SK-N-SH (cell line): ENCODE measurements at regions not wholly inside any gene's neighbourhood (a gene's known extent, or its start where the extent isn't known, plus 50 kb on each side); places are given as distances from the start of the nearest gene placed in this dataset.
"Not testable (repeated sequence)": the region's sequence is repeated elsewhere in the genome, so short reads cannot be mapped to it uniquely, and the experiment has no call there.

ENCODE experiments used
- CTCF ChIA-PET: fragments of 300-600, 350-600 bp; formaldehyde crosslinking; extraction: SDS; loops from one replicate; lab custom pipeline; 2021; lab: Yijun Ruan, JAX
- POLR2A ChIA-PET: fragments of 350-600 bp; sonication (Branson Sonifier 250); formaldehyde crosslinking; extraction: SDS; loops from one replicate; lab custom pipeline; 2020; ENCODE audit warnings: antibody characterized with exemption, inconsistent platforms; lab: Yijun Ruan, JAX
- DNase-seq: peaks from one replicate; pipeline ENCODE4 v3.0.0; 2012
- H2AFZ ChIP-seq: fragments of 200-600 bp; sonication (generic); 2 replicates; pipeline ENCODE4 v1.8.1; 2016; ENCODE audit warnings: antibody characterized with exemption, mild to moderate bottlenecking, low read depth
- H3F3A ChIP-seq: fragments of 200-600 bp; sonication (generic); replicated peaks from 2 replicates; pipeline ENCODE3; 2016; ENCODE audit warnings: antibody characterized with exemption, mild to moderate bottlenecking; ENCODE audit not compliant: insufficient read depth
- H3K27ac ChIP-seq, 2 experiments: fragments of 200-500 bp in 1 of 2; fragments of 200-600 bp in 1 of 2; sonication (Bioruptor generic) in 1 of 2; sonication (generic), shearing (Covaris generic) in 1 of 2; 2 replicates each; pipeline versions ENCODE4 v1.5.1 to v1.6.1; 2014 to 2016; ENCODE audit warnings: low read depth in 2 of 2, inconsistent platforms in 1 of 2, low read length in 1 of 2, mild to moderate bottlenecking in 1 of 2, mixed read lengths in 1 of 2
- H3K27me3 ChIP-seq: fragments of 200-600 bp; sonication (generic), shearing (Covaris generic); 2 replicates; pipeline ENCODE4 v1.6.1; 2016; ENCODE audit warnings: mixed run types; ENCODE audit not compliant: insufficient read depth
- H3K36me3 ChIP-seq, 2 experiments: fragments of 200-500 bp in 1 of 2; fragments of 200-600 bp in 1 of 2; sonication (Bioruptor generic) in 1 of 2; sonication (generic) in 1 of 2; replicated peaks in 1 of 2; 2 replicates each; pipeline versions ENCODE3 to v1.5.1; 2014 to 2016; ENCODE audit warnings: low read length in 1 of 2, mild to moderate bottlenecking in 1 of 2; ENCODE audit not compliant: insufficient read depth in 2 of 2, control insufficient read depth in 1 of 2
- H3K4me1 ChIP-seq, 2 experiments: fragments of 200-500 bp in 1 of 2; fragments of 200-600 bp in 1 of 2; sonication (Bioruptor generic) in 1 of 2; sonication (generic), shearing (Covaris generic) in 1 of 2; 2 replicates each; pipeline versions ENCODE4 v1.5.1 to v1.6.1; 2014 to 2016; ENCODE audit warnings: low read depth in 1 of 2, low read length in 1 of 2, mixed run types in 1 of 2; ENCODE audit not compliant: insufficient read depth in 2 of 2, control insufficient read depth in 1 of 2
- H3K4me2 ChIP-seq: fragments of 200-600 bp; sonication (generic), shearing (Covaris generic); 2 replicates; pipeline ENCODE4 v1.6.1; 2017; ENCODE audit warnings: mixed run types
- H3K4me3 ChIP-seq, 2 experiments: fragments of 200-500 bp in 1 of 2; fragments of 200-600 bp in 1 of 2; sonication (Bioruptor generic) in 1 of 2; sonication (generic), shearing (Covaris generic) in 1 of 2; 2 replicates each; pipeline versions ENCODE4 v1.5.1 to v1.8.1; 2014 to 2016; ENCODE audit warnings: low read depth in 2 of 2, inconsistent platforms in 1 of 2, low read length in 1 of 2, mild to moderate bottlenecking in 1 of 2, mixed read lengths in 1 of 2, moderate library complexity in 1 of 2
- H3K79me2 ChIP-seq: fragments of 200-600 bp; sonication (generic); 2 replicates; pipeline ENCODE4 v1.8.1; 2017; ENCODE audit warnings: mild to moderate bottlenecking; ENCODE audit not compliant: insufficient read depth
- H3K9ac ChIP-seq: fragments of 200-600 bp; sonication (generic); 2 replicates; pipeline ENCODE4 v1.6.1; 2017; ENCODE audit warnings: mixed run types
- H3K9me2 ChIP-seq: fragments of 200-600 bp; sonication (generic); 2 replicates; pipeline ENCODE4 v1.6.1; 2017; ENCODE audit warnings: mixed run types
- H3K9me3 ChIP-seq: fragments of 200-600 bp; sonication (generic); 2 replicates; pipeline ENCODE4 v1.6.1; 2017; ENCODE audit warnings: mixed run types, mild to moderate bottlenecking, moderate library complexity
- H4K20me1 ChIP-seq: fragments of 200-600 bp; sonication (generic); 2 replicates; pipeline ENCODE4 v1.6.1; 2017; ENCODE audit warnings: mild to moderate bottlenecking, mixed run types; ENCODE audit not compliant: insufficient read depth
- CHD2 ChIP-seq: fragments of 150-350 bp; IDR thresholded peaks from 2 replicates; pipeline ENCODE4 v1.6.1; 2018; ENCODE audit warnings: low read length; ENCODE audit not compliant: partially characterized antibody
- EP300 ChIP-seq, 2 experiments: IDR thresholded peaks; 2 replicates each; pipeline versions ENCODE4 v1.4.0 to v1.6.1; 2012; ENCODE audit warnings: borderline replicate concordance in 1 of 2, low read depth in 1 of 2, low read length in 1 of 2
- FOXJ3 ChIP-seq: sonication (generic); formaldehyde crosslinking; IDR thresholded peaks from 2 replicates; pipeline ENCODE4 v1.5.1; 2020; ENCODE audit warnings: mild to moderate bottlenecking, missing genetic modification reagents
- FOXM1 ChIP-seq: IDR thresholded peaks from 2 replicates; pipeline ENCODE4 v1.4.0; 2012; ENCODE audit warnings: low read depth, mild to moderate bottlenecking
- GABPA ChIP-seq: IDR thresholded peaks from 2 replicates; pipeline ENCODE4 v1.4.0; 2012; ENCODE audit warnings: low read depth, mild to moderate bottlenecking
- GATA2 ChIP-seq: sonication (generic); formaldehyde crosslinking; IDR thresholded peaks from 2 replicates; pipeline ENCODE4 v1.5.0; 2020; ENCODE audit warnings: mild to moderate bottlenecking, missing genetic modification reagents
- JUND ChIP-seq: IDR thresholded peaks from 2 replicates; pipeline ENCODE4 v1.4.0; 2012
- MAX ChIP-seq: IDR thresholded peaks from 2 replicates; pipeline ENCODE4 v1.4.0; 2012; ENCODE audit warnings: low read depth
- NFIC ChIP-seq: IDR thresholded peaks from 2 replicates; pipeline ENCODE4 v1.4.0; 2012; ENCODE audit warnings: borderline replicate concordance
- RAD21 ChIP-seq: IDR thresholded peaks from 2 replicates; pipeline ENCODE4 v1.6.1; 2012; ENCODE audit warnings: mild to moderate bottlenecking, low read length
- RCOR1 ChIP-seq: fragments of 150-350 bp; IDR thresholded peaks from 2 replicates; pipeline ENCODE4 v1.6.1; 2017; ENCODE audit warnings: antibody characterized with exemption, low read length
- RFX5 ChIP-seq: IDR thresholded peaks from 2 replicates; pipeline ENCODE4 v1.6.1; 2012; ENCODE audit warnings: mild to moderate bottlenecking, improper control_type of control experiment, low read length
- SIN3A ChIP-seq: IDR thresholded peaks from 2 replicates; pipeline ENCODE4 v1.6.1; 2012; ENCODE audit warnings: low read depth, mild to moderate bottlenecking, low read length, moderate library complexity, borderline replicate concordance
- SMC3 ChIP-seq: IDR thresholded peaks from 2 replicates; pipeline ENCODE4 v1.6.1; 2012; ENCODE audit warnings: low read depth, low read length, improper control_type of control experiment
- TAF1 ChIP-seq: IDR thresholded peaks from 2 replicates; pipeline ENCODE4 v1.6.1; 2012; ENCODE audit warnings: low read depth, mild to moderate bottlenecking, low read length, moderate library complexity, borderline replicate concordance
- TCF12 ChIP-seq: IDR thresholded peaks from 2 replicates; pipeline ENCODE4 v1.4.0; 2012
- TEAD4 ChIP-seq: IDR thresholded peaks from 2 replicates; pipeline ENCODE4 v1.4.0; 2012; ENCODE audit warnings: mild to moderate bottlenecking, borderline replicate concordance; ENCODE audit not compliant: insufficient read depth
- USF2 ChIP-seq: fragments of 150-350 bp; IDR thresholded peaks from 2 replicates; pipeline ENCODE4 v1.6.1; 2017; ENCODE audit warnings: antibody characterized with exemption, low read length, low read depth, borderline replicate concordance
- YY1 ChIP-seq: IDR thresholded peaks from 2 replicates; pipeline ENCODE4 v1.4.0; 2012; ENCODE audit warnings: low read depth, mild to moderate bottlenecking
- WGBS: methylation state at CpG from one replicate; pipeline ENCODE4 v1.1.6; 2017; ENCODE audit warnings: low lambda C conversion rate; 5-methylcytosine and 5-hydroxymethylcytosine counted together
- TF ChIP-seq, protein P1 (sequence below): IDR thresholded peaks from 2 replicates; pipeline ENCODE4; 2012
- TF ChIP-seq, protein P2 (sequence below): fragments of 150-350 bp; IDR thresholded peaks from 2 replicates; pipeline ENCODE4 v1.6.1; 2016; ENCODE audit warnings: mild to moderate bottlenecking, low read depth, low read length
- TF ChIP-seq, protein P3 (sequence below): IDR thresholded peaks from 2 replicates; pipeline ENCODE4 v1.4.0; 2012; ENCODE audit warnings: low read depth, borderline replicate concordance

GRCh38 chr9:82883436-82883835 lies 179.5 kb downstream of the RASEF start (continued):
- TF ChIP-seq USF2: no peak
- no peak for TF ChIP-seq RCOR1
- TF ChIP-seq, protein P1, sequence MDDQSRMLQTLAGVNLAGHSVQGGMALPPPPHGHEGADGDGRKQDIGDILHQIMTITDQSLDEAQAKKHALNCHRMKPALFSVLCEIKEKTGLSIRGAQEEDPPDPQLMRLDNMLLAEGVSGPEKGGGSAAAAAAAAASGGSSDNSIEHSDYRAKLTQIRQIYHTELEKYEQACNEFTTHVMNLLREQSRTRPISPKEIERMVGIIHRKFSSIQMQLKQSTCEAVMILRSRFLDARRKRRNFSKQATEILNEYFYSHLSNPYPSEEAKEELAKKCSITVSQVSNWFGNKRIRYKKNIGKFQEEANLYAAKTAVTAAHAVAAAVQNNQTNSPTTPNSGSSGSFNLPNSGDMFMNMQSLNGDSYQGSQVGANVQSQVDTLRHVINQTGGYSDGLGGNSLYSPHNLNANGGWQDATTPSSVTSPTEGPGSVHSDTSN: no peak
- no peak for TF ChIP-seq YY1
- no peak for TF ChIP-seq TCF12
- no peak for TF ChIP-seq SIN3A
- TF ChIP-seq, all 33 proteins: peak for 0

DNA sequence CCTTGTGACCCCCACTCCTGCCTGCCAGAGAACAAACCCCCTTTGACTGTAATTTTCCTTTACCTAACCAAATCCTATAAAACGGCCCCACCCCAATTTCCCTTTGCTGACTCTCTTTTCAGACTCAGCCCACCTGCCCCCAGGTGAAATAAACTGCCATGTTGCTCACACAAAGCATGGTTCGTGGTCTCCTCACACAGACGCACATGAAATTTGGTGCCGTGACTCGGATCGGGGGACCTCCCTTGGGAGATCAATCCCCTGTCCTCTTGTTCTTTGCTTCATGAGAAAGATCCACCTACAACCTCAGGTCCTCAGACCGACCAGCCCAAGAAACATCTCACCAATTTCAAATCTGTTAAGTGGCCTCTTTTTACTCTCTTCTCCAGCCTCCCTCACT lies 179.0 kb downstream of the RASEF start:
- H2AFZ ChIP-seq, H3K4me2 ChIP-seq, H3K36me3 ChIP-seq, H3K4me3 ChIP-seq, H3K27me3 ChIP-seq, H3K9ac ChIP-seq, H4K20me1 ChIP-seq, H3K4me1 ChIP-seq, H3K79me2 ChIP-seq, DNase-seq, POLR2A ChIA-PET, H3K27ac ChIP-seq, H3K9me3 ChIP-seq, H3K9me2 ChIP-seq, H3F3A ChIP-seq, CTCF ChIA-PET: not testable (repeated sequence)
- 73% methylated on average over 7 of the region's 7 CpGs for WGBS

- CTCF ChIA-PET: no interaction called here
- WGBS: 45% methylated on average over 4 of the region's 4 CpGs
- H3K9me3 ChIP-seq: no peaks in the 10 kb centered on the region
- H3K27me3 ChIP-seq: no peaks in the 10 kb centered on the region
- H4K20me1 ChIP-seq: no peaks in the 10 kb centered on the region
- H3K9ac ChIP-seq: no peak overlapping the region
- no peaks in the 10 kb centered on the region for H3K9me2 ChIP-seq
- H3K36me3 ChIP-seq: no peaks in the 10 kb centered on the region
- H2AFZ ChIP-seq: no peak overlapping the region
- no peak for DNase-seq
- H3K27ac ChIP-seq: no peak overlapping the region
- peaks cover 0 to 10% of the 10 kb centered on the region in 2 experiments; a peak in 2 of 4 replicates for H3K4me1 ChIP-seq
- POLR2A ChIA-PET: no interaction called here
- H3K4me2 ChIP-seq: no peak overlapping the region
- no peak for TF ChIP-seq RCOR1
- no peak for TF ChIP-seq FOXM1
- TF ChIP-seq, protein P2, sequence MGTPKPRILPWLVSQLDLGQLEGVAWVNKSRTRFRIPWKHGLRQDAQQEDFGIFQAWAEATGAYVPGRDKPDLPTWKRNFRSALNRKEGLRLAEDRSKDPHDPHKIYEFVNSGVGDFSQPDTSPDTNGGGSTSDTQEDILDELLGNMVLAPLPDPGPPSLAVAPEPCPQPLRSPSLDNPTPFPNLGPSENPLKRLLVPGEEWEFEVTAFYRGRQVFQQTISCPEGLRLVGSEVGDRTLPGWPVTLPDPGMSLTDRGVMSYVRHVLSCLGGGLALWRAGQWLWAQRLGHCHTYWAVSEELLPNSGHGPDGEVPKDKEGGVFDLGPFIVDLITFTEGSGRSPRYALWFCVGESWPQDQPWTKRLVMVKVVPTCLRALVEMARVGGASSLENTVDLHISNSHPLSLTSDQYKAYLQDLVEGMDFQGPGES: no peak
- TF ChIP-seq TEAD4: no peak
- TF ChIP-seq JUND: no peak
- no peak for TF ChIP-seq TCF12
- no peak for TF ChIP-seq RFX5
- TF ChIP-seq FOXJ3 (CRISPR knock-in tag): no peak
- no peak for TF ChIP-seq NFIC
- no peak for TF ChIP-seq YY1
- no peak for TF ChIP-seq SMC3
- no peak for TF ChIP-seq TAF1
- no peak for TF ChIP-seq CHD2
- TF ChIP-seq RAD21: no peak
- no peak for TF ChIP-seq GATA2 (CRISPR knock-in tag)
- TF ChIP-seq, protein P3, sequence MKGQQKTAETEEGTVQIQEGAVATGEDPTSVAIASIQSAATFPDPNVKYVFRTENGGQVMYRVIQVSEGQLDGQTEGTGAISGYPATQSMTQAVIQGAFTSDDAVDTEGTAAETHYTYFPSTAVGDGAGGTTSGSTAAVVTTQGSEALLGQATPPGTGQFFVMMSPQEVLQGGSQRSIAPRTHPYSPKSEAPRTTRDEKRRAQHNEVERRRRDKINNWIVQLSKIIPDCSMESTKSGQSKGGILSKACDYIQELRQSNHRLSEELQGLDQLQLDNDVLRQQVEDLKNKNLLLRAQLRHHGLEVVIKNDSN: no peak
- no peak for TF ChIP-seq EP300 (IDR thresholded peaks at IDR 0.05; ENCODE audit: borderline replicate concordance in 1 of 2, low read depth in 1 of 2, low read length in 1 of 2)
- no peak for TF ChIP-seq GABPA
- TF ChIP-seq MAX: no peak
- no peaks in the 10 kb centered on the region for H3K79me2 ChIP-seq
- no peaks in the 10 kb centered on the region for H3F3A ChIP-seq
- H3K4me3 ChIP-seq: no peak overlapping the region
These were observed 172.5 kb downstream of the RASEF start for GRCh38 chr9:82890401-82890800.
